ENCODE measurements at regions not wholly inside any gene's neighbourhood (a gene's known extent, or its start where the extent isn't known, plus 50 kb on each side); places are given as distances from the start of the nearest gene placed in this dataset.
A peak's percentile ranks its signal among the peaks of the same experiment; 100 is the strongest.

GRCh38 chr6:12509060-12509459, 207.5 kb upstream of the PHACTR1 start:
- no peaks in the 10 kb centered on the region for H3K4me1 ChIP-seq (ENCODE audit: low read depth)
- ATAC-seq (no peak), DNase-seq (no peak)
- H3K9me3 ChIP-seq: no peaks in the 10 kb centered on the region
- no peaks in the 10 kb centered on the region for H3K36me3 ChIP-seq (ENCODE audit: low read depth)
- H3K4me3 ChIP-seq: no peak overlapping the region
- intact Hi-C loops (cut with DNase I, micrococcal nuclease): loop anchor here in 1 of 2 donors (5.0 kb wide), 1 partner anchor 217 kb away; the partner anchor contains the start of gene EDN1
- no peak for TF ChIP-seq CTCF (IDR thresholded peaks at IDR 0.05)

- H3K9me3 ChIP-seq: no peaks in the 10 kb centered on the region
- no peaks in the 10 kb centered on the region for H3K4me1 ChIP-seq (ENCODE audit: low read depth)
- ATAC-seq (peak; percentile 92), DNase-seq (peak in 1 of 3 donors; percentile 64)
- no peaks in the 10 kb centered on the region for H3K36me3 ChIP-seq (ENCODE audit: low read depth)
- intact Hi-C loops (cut with DNase I, micrococcal nuclease): no loop called here
- no peak overlapping the region for H3K4me3 ChIP-seq
- TF ChIP-seq CTCF (IDR thresholded peaks at IDR 0.05): no peak
Observed at GRCh38 chr6:12516070-12516469, 200.5 kb upstream of the PHACTR1 start.

- intact Hi-C loops (cut with DNase I, micrococcal nuclease): no loop called here
- H3K9me3 ChIP-seq: no peaks in the 10 kb centered on the region
- no peak overlapping the region for H3K4me3 ChIP-seq
- H3K4me1 ChIP-seq (ENCODE audit: low read depth): no peaks in the 10 kb centered on the region
- TF ChIP-seq CTCF (IDR thresholded peaks at IDR 0.05): no peak
- DNase-seq: no peak
- no peaks in the 10 kb centered on the region for H3K36me3 ChIP-seq (ENCODE audit: low read depth)
- ATAC-seq: no peak
Observed at GRCh38 chr6:12522347-12522746, 194.2 kb upstream of the PHACTR1 start.

- H3K4me1 ChIP-seq (ENCODE audit: low read depth): no peaks in the 10 kb centered on the region
- H3K4me3 ChIP-seq: no peak overlapping the region
- intact Hi-C loops (cut with DNase I, micrococcal nuclease): no loop called here
- no peaks in the 10 kb centered on the region for H3K9me3 ChIP-seq
- no peak for DNase-seq
- H3K36me3 ChIP-seq (ENCODE audit: low read depth): no peaks in the 10 kb centered on the region
- no peak for ATAC-seq
- TF ChIP-seq CTCF (IDR thresholded peaks at IDR 0.05): no peak
Observed at GRCh38 chr6:12523726-12524125, 192.8 kb upstream of the PHACTR1 start.

- ATAC-seq (no peak), DNase-seq (no peak)
- H3K9me3 ChIP-seq: no peaks in the 10 kb centered on the region
- H3K4me3 ChIP-seq: no peak overlapping the region
- TF ChIP-seq CTCF (IDR thresholded peaks at IDR 0.05): no peak
- intact Hi-C loops (cut with DNase I, micrococcal nuclease): no loop called here
- peaks cover 6% of the 10 kb centered on the region for H3K4me1 ChIP-seq (ENCODE audit: low read depth)
- no peaks in the 10 kb centered on the region for H3K36me3 ChIP-seq (ENCODE audit: low read depth)
Observed at GRCh38 chr6:12525276-12525675, 191.3 kb upstream of the PHACTR1 start.

GRCh38 chr6:12527339-12527738, 189.2 kb upstream of the PHACTR1 start:
- no peak for TF ChIP-seq CTCF (IDR thresholded peaks at IDR 0.05)

More at GRCh38 chr6:12527339-12527738, 189.2 kb upstream of the PHACTR1 start:
- ATAC-seq (no peak), DNase-seq (no peak)
- no peaks in the 10 kb centered on the region for H3K36me3 ChIP-seq (ENCODE audit: low read depth)
- H3K9me3 ChIP-seq: no peaks in the 10 kb centered on the region
- H3K4me3 ChIP-seq: no peak overlapping the region
- intact Hi-C loops (cut with DNase I, micrococcal nuclease): no loop called here
- peaks cover 6% of the 10 kb centered on the region for H3K4me1 ChIP-seq (ENCODE audit: low read depth)
